ENCODE measurements at regions not wholly inside any gene's neighbourhood (a gene's known extent, or its start where the extent isn't known, plus 50 kb on each side); places are given as distances from the start of the nearest gene placed in this dataset.

- H3K4me3 ChIP-seq = no peak overlapping the region
- H3K27me3 ChIP-seq = no peaks in the 10 kb centered on the region
- H3K36me3 ChIP-seq (replicated peaks in 1 of 2; ENCODE audit: insufficient read depth in 1 of 2, low read depth in 2 of 2) = no peaks in the 10 kb centered on the region
- TF ChIP-seq POLR2A (IDR thresholded peaks at IDR 0.05) (no peak), CTCF (IDR thresholded peaks at IDR 0.05) (no peak)
- no peak overlapping the region for H3K27ac ChIP-seq
- ATAC-seq (no peak), DNase-seq (no peak)
- no peaks in the 10 kb centered on the region for H3K4me1 ChIP-seq
- 58 to 67% methylated on average over 3 of the region's 3 CpGs for WGBS, 2 donors
- no peaks in the 10 kb centered on the region for H3K9me3 ChIP-seq
- intact Hi-C loops (cut with DNase I) = no loop called here
Measured at GRCh38 chr5:111998871-111999270, 241.9 kb upstream of the NREP start.

GRCh38 chr5:111997711-111998110 lies 240.7 kb upstream of the NREP start:
- no peak overlapping the region for H3K27ac ChIP-seq
- no peak for TF ChIP-seq POLR2A (IDR thresholded peaks at IDR 0.05)
- no peak for TF ChIP-seq CTCF (IDR thresholded peaks at IDR 0.05)
- H3K27me3 ChIP-seq = no peaks in the 10 kb centered on the region
- no peak overlapping the region for H3K4me3 ChIP-seq
- peak in 2 of 4 donors; percentile 10 to 52 for DNase-seq
- no peaks in the 10 kb centered on the region for H3K4me1 ChIP-seq
- H3K36me3 ChIP-seq (replicated peaks in 1 of 2; ENCODE audit: insufficient read depth in 1 of 2, low read depth in 2 of 2) = no peaks in the 10 kb centered on the region
- WGBS, 2 donors = 71 to 80% methylated on average over 3 of the region's 3 CpGs
- no peaks in the 10 kb centered on the region for H3K9me3 ChIP-seq
- no peak for ATAC-seq
- intact Hi-C loops (cut with DNase I) = no loop called here

- Histone ChIP-seq H3K9me3 (no peaks in the 10 kb centered on the region), H3K36me3 (replicated peaks in 1 of 2; ENCODE audit: insufficient read depth in 1 of 2, low read depth in 2 of 2) (no peaks in the 10 kb centered on the region), H3K4me3 (no peak overlapping the region), H3K27ac (no peak overlapping the region), H3K4me1 (no peaks in the 10 kb centered on the region), H3K27me3 (no peaks in the 10 kb centered on the region)
- WGBS, 2 donors = 78 to 85% methylated on average over 5 of the region's 5 CpGs
- TF ChIP-seq CTCF (IDR thresholded peaks at IDR 0.05) (no peak), POLR2A (IDR thresholded peaks at IDR 0.05) (no peak)
- ATAC-seq = no peak
- no peak for DNase-seq
- intact Hi-C loops (cut with DNase I) = no loop called here
Measured at GRCh38 chr5:111997308-111997707, 240.3 kb upstream of the NREP start.

GRCh38 chr5:111996574-111996973 lies 239.6 kb upstream of the NREP start:
- H3K4me1 ChIP-seq = no peaks in the 10 kb centered on the region
- no peak overlapping the region for H3K27ac ChIP-seq
- H3K27me3 ChIP-seq = no peaks in the 10 kb centered on the region
- intact Hi-C loops (cut with DNase I) = no loop called here
- TF ChIP-seq POLR2A (IDR thresholded peaks at IDR 0.05) = no peak
- no peak for TF ChIP-seq CTCF (IDR thresholded peaks at IDR 0.05)
- DNase-seq (no peak), ATAC-seq (no peak)
- H3K4me3 ChIP-seq = no peak overlapping the region
- peaks cover 0 to 2% (median 0%) of the 10 kb centered on the region in 3 donors for H3K9me3 ChIP-seq
- 62 to 66% methylated on average over 2 of the region's 2 CpGs for WGBS, 2 donors
- no peaks in the 10 kb centered on the region for H3K36me3 ChIP-seq (replicated peaks in 1 of 2; ENCODE audit: insufficient read depth in 1 of 2, low read depth in 2 of 2)

- intact Hi-C loops (cut with DNase I) = no loop called here
- ATAC-seq (no peak), DNase-seq (no peak)
- Histone ChIP-seq H3K36me3 (replicated peaks in 1 of 2; ENCODE audit: insufficient read depth in 1 of 2, low read depth in 2 of 2) (no peaks in the 10 kb centered on the region), H3K9me3 (peaks cover 0 to 4% (median 0%) of the 10 kb centered on the region in 3 donors), H3K4me1 (no peaks in the 10 kb centered on the region), H3K27me3 (no peaks in the 10 kb centered on the region), H3K27ac (no peak overlapping the region), H3K4me3 (no peak overlapping the region)
- no peak for TF ChIP-seq POLR2A (IDR thresholded peaks at IDR 0.05)
- TF ChIP-seq CTCF (IDR thresholded peaks at IDR 0.05) = no peak
- 66 to 72% methylated on average over 4 of the region's 4 CpGs for WGBS, 2 donors
Measured at GRCh38 chr5:111995701-111996100, 238.7 kb upstream of the NREP start.
